NCI-H2196 treated with DMSO at 0.1 percent for 48 hours (cell line): ENCODE measurements at regions not wholly inside any gene's neighbourhood (a gene's known extent, or its start where the extent isn't known, plus 50 kb on each side); places are given as distances from the start of the nearest gene placed in this dataset.

Source experiments
- DNase-seq: peaks from one replicate; lab custom pipeline; 2025; ENCODE audit not compliant: unreplicated experiment; lab: John Stamatoyannopoulos, UW

DNA sequence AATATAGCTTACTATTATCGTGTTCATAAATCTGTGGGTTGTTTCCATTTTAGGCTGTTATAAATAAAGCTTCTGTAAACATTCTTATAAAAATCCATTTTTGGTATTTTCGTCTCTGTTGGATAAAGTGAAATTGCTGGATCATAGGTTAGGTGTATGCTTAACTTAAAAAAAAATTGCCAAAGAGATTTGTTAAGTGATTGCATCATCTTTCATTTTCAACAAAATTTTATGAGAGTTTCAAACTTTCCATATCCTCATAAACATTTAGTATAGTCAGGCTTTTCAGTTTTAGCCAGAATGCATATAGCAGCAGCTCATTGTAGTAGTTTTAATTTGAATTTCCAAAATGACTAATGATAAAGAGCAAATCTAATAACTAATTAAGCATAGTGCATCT is 146.7 kb upstream of the CNTN5 start:
- DNase-seq: no peak

DNA sequence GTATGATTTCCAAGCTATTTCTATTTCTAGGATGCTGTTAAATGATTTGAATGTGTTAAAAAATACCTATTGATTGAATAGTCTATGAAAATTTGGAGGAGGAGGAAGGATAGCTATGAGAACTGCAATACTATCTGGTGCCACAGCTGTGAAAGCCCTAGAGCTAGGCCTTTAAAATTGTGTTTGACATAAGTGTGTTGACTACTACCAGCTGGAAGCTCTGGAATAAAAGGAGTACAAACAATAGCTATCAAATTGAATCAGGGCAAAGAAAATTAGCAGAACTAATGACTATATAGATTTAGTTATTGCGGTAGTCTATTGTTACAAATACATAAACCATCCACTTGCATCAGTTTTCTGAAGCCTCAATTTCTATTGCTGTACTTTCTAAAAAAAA is 124.8 kb upstream of the CNTN5 start:
- no peak for DNase-seq

DNA sequence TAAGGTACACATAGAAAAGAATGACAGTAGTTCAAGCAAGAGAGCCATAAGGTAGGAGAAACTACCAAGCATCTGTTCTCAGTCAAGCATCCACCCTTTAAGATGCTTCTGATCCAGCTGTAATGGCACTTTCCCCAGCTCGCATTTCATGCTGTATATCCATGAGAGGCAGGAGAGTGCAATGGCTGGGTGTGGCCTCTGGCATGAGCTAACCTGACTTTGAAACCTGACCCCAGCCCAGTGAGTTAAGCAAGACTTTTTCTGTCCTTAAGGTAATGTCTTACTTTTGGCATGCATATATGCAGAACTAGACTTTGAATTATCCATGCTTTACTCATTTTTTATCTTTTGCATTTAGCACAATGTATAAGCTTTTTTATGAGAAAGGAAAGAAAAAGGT is 79.8 kb upstream of the CNTN5 start:
- DNase-seq: no peak

DNA sequence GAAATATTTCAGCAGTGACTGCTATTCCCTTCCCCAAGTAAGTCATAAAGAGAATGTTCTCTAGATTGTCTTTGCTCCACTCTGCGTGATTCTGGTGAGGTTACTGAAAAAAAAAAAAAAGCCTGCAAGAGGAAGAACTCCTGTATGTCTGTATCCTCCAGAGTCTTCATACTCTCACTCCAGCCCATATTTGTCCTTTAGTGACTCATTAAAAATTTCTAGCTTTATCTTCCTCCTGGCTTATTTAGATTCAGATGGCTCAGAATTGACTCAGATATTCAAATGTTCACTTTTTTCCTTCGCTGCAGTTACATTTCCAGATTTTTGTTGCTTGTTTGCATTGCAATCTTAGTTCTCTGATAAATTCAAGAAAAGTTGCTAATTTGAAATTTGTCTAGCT is 76.3 kb upstream of the CNTN5 start:
- no peak for DNase-seq

DNA sequence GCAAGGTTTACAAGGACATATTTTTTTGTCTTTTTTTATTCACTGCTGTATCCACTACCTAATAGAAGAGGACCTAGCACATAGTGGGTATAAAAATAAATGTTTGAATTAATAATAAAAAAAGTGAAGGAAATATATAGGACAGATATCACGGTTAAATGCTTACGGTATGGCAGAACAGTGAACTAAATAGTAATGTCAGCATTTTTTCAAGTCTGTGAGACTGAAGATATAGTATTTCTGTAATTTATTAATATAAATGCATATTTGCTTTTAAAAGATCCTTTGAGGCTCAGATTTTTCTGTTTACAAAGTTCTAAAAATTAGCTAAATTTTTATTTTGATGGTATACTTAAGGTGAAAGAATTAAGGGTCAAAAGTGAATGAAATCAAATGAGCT is 68.6 kb upstream of the CNTN5 start:
- no peak for DNase-seq

DNA sequence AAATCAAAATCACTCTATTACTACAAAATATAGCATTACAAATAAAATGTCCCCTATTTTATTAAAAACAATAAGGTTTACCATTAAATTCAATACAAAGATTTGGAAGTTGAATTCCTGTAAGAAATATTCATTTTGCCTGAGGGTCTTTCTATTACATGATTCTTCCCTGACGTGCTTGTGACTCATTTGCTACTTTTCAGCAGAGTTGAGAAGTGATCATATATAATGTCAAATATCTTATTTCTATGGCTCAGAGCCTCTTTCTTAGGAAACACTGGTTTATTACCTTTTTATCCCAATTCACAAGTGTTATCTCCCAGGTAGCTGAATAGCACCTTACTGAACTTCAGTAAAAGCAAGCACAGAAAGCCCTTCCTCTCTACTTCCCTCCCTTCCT is 65.2 kb upstream of the CNTN5 start:
- DNase-seq: no peak

DNA sequence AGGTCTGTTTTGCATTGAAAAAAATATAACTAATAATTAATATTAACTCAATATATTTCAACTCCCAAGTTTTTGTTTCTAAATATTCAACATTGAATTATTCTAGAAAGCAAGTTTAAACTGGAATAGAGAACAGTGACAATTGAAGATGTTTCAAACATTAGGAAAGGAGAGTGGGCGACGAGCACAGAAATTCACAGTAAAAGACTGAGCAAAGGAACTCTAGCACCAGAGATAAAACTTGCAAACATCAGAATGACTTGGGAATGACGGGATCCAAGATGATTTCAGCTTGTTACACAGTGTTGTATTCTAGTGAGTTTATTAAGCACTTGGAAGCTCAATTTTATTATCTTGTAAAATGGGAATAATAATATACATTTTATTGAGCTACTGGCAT is 56.6 kb upstream of the CNTN5 start:
- DNase-seq: no peak

DNA sequence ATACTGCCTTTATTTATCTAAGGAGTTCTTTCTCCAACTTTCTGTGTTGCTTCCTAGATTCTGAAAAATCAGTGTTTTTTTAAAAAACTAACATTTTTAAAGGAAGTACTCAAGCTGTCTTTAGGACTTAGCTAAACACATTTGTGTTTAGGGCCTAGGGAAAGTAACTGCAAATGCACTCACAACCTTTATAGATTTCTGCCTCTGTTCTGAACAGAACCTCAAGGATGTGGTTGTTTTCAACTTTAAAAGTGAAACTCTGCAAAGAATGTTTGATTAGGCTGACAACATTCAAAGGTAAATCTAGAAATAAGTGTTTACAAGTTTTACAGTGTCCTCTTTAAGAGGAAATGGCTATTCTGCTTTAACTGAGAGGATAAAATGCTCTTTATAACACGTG is 55.4 kb upstream of the CNTN5 start:
- DNase-seq: no peak

DNA sequence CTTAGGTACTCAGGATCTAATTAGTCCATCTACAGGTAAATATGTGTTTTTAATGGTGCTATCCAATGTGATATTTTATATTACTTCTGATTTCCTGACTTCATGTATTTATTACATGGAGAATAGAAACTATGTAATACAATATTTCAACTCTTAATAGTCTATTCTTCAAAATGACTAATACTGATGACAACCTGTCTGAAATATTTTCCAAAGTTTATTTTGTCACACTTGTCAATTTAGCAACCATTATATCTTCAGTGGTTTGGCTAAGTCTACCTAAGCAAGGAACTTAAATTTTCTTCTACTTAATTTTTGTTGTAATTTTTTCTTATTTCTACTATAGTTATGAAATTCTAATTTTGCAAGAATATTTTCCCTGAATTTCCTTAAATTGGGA is 55.0 kb upstream of the CNTN5 start:
- DNase-seq: no peak

DNA sequence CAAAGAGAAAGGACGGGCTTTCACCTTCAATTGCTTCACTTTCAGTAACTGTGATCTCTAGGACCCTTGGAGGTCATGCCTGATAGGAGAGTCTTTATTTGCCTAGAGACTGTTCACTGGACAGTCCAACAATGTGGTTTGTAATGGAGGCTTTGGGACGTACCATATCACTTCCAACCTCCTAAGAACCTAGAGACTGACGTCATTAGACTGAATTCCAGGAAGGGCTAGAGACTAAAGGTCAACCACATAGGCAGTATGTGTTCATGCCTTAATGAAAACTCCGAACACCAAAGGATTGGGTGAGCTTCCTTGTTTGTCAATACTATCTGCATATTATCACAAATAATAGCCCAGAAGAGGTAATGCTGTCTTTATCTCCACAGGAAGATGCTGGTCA is 53.7 kb upstream of the CNTN5 start:
- DNase-seq: no peak
